Adrenal gland (tissue), 5 donors: ENCODE measurements at regions not wholly inside any gene's neighbourhood (a gene's known extent, or its start where the extent isn't known, plus 50 kb on each side); places are given as distances from the start of the nearest gene placed in this dataset.

Source experiments
- POLR2A ChIP-seq, 2 donors: fragments of 450-650 bp; IDR thresholded peaks; one replicate each; pipeline ENCODE4 v1.6.1; 2017; ENCODE audit warnings: antibody characterized with exemption in 2 of 2, mild to moderate bottlenecking in 2 of 2, moderate library complexity in 1 of 2
- TF ChIP-seq, protein P1 (sequence below), 6 experiments: fragments of 450-650 bp in 4 of 6; fragments of 200-600 bp in 2 of 6; sonication (generic) in 1 of 6; IDR thresholded peaks; 1 replicate in 5 of 6; 2 replicates in 1 of 6; pipeline versions ENCODE4 v1.5.1 to v1.8.0; 2016 to 2021; ENCODE audit warnings: antibody characterized with exemption in 6 of 6, mild to moderate bottlenecking in 2 of 6, moderate library complexity in 1 of 6
- donor health status: DM: no; HTN: no; CAD: no.

DNA sequence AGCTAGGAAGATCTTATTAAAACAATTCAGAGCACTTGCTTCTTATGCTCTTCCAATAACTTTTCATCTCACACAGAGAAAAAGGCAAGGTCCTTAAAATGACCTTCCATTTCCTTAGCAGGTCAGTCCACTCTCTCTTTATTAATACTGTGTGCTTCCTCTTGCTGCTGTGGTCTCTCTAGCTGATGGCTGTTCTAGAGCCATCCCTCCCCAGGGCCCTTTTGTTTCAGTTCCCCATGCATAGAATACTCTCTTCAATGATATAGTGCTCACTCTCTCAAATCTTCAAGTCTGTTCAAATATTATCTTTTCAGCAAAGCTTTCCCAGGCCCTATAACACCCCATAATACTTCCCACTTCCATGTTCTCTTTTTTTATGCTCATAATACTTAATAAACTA, 469.3 kb downstream of the METTL4 start:
- TF ChIP-seq, protein P1, sequence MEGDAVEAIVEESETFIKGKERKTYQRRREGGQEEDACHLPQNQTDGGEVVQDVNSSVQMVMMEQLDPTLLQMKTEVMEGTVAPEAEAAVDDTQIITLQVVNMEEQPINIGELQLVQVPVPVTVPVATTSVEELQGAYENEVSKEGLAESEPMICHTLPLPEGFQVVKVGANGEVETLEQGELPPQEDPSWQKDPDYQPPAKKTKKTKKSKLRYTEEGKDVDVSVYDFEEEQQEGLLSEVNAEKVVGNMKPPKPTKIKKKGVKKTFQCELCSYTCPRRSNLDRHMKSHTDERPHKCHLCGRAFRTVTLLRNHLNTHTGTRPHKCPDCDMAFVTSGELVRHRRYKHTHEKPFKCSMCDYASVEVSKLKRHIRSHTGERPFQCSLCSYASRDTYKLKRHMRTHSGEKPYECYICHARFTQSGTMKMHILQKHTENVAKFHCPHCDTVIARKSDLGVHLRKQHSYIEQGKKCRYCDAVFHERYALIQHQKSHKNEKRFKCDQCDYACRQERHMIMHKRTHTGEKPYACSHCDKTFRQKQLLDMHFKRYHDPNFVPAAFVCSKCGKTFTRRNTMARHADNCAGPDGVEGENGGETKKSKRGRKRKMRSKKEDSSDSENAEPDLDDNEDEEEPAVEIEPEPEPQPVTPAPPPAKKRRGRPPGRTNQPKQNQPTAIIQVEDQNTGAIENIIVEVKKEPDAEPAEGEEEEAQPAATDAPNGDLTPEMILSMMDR (IDR thresholded peaks at IDR 0.05): no peak
- no peak for TF ChIP-seq POLR2A (IDR thresholded peaks at IDR 0.05)
